NCI-H2227 treated with DMSO at 0.1 percent for 48 hours (cell line): ENCODE measurements at regions not wholly inside any gene's neighbourhood (a gene's known extent, or its start where the extent isn't known, plus 50 kb on each side); places are given as distances from the start of the nearest gene placed in this dataset.
"Not testable (repeated sequence)": the region's sequence is repeated elsewhere in the genome, so short reads cannot be mapped to it uniquely, and the experiment has no call there.

Experiments used
- DNase-seq: peaks from one replicate; lab custom pipeline; 2025; lab: John Stamatoyannopoulos, UW

- DNase-seq: no peak
Observed at GRCh38 chr20:17836303-17836861, 132.2 kb downstream of the SNX5 start.

- DNase-seq: no peak
Observed at GRCh38 chr20:17835934-17836300, 132.7 kb downstream of the SNX5 start.

DNA sequence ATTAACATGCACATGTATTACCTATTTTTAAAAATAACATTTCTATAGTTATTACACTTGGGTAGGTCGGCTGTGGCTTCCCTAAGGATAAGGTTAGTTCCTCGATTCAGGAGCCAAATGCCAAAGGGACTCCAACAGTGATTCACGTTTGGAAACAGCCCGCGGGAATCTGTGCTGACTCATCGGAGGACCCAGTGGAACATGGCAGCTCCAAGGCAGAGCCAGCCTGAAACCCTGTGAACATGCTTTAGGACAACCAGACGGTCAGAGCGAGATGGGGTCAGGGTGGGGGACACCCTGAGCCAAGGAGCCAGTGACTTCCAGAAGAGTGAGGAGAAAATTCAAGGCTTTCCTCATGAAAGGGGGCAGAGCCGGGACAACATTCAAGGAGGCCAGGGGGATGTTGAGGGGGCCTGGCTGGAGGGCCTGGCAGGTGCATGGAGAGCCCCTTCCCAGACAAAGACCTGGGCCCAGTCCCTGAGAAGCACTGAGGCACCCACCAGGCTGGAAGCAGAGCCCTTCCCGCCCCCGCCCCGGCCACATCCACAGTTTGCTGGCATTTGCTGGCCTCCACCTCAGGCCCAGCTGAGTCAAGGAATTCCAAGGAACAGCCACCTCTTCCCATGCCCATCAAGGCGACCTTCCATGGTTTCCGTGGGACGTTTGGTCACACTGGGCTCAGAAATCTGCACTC lies 133.2 kb downstream of the SNX5 start:
- no peak for DNase-seq

GRCh38 chr20:17834804-17835203 lies 133.8 kb downstream of the SNX5 start:
- DNase-seq: no peak

GRCh38 chr20:17833036-17833674 lies 133.4 kb downstream of the BANF2 start:
- DNase-seq: no peak

DNA sequence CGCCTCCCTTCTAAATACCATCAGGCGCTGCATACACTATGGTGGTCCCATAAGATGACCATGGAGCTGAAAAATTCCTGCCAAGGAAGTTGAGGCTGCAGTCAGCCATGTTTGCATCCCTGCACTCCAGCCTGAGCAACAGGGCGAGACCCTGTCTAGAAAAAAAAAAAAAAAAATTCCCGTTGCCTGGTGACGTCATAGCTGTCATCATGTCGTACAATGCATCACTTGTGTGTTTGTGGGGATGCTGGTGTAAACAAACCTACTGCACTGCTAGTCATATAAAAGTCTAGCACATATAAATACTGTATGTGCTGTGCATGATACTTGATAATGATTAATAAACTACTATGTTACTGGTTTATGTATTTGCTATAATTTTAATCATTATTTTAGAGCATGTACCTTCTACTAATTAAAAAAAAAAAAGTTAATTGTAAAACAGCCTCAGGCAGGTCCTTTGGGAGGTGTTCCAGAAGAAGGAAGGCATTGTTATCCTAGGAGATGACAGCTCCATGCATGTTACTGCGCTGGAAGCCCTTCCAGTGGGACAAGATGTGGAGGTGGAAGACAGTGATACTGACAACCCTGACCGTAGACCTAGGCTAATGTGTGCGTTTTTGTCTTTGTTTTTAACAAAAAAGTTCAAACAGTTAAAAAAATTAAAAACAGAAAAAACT lies 132.6 kb downstream of the BANF2 start:
- no peak for DNase-seq

DNA sequence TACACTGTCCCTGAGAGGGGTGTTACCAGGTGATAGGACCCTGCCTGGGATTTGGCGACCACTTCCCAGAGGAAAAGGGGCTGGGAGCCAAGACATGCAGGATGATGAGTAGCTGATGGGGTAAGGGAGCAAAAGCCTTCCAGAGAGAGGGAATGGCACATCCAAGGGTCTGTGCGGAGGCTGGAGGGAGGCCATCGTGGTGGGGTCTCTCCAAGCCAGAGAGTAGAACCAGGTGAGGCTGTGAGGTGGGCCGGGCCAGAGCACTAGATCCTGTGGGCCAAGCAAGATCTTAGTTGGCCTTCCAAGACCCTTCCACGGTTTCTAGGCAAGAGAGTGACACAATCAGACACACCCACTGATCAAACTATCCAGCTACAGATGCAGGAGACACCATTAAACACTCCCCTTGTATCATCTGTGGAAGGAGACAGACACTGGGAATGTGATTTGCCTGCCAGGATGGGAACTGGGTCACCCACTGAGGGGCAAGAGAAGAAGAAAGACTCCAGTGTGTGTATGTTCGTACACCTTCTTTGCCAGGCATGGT lies 128.9 kb downstream of the BANF2 start:
- no peak for DNase-seq

DNA sequence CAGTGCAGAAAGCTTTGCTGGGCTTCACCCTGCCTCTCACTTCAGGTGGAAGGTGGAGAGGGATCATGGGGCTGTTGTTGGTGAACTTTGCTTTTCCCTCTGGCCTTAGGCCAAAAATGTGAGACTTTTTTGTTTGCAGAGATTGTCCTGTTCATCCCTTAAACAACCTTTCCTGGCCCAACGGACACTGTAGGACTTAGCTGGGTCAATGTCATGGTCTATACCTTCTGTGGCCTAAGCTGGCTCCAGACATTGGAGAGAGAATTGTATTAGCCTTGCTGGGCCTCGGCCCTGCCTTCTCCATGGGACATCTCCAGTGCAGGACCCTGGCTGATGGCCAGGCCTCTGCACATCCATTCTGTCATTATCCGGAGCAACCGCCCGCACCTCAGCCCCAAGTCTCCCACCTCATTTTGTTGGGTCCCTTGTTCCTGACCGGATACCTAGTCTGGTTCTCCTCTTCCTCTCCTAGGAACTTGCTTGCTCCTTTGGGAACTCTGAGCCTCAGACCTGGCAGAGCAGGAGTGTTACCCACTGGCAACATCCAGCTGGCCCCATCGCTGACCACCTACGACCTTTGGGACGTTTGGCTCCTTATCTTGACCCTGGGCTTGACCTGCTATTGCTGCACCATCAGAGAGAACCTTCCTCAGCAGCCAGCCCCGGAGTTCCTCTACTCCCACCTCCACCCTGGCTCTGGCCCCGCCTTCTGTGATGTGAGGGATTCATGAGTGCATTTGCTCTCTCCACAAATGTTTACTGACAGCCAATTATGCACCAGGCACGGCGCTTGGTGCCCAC lies 128.2 kb downstream of the BANF2 start:
- DNase-seq: no peak

DNA sequence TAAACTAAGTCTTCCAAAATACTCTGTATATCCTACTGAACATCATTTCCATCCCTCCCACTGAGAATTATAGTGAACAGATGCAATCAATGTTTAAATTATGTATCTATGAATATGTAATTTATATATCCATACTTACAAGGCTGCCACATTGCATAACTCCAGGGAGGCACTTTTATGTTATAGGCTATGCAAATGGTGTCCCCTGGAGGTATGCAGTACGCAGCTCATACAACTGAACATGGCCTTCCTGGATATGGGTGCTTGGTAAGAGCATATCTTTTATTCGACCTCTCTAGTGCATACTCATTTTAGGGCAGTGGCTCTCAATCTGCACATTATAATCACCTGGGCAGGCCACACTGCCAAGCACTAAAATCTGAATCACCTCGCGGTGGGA lies 127.3 kb downstream of the BANF2 start:
- DNase-seq: no peak

- no peak for DNase-seq
Observed at GRCh38 chr20:17825960-17826843, 126.4 kb downstream of the BANF2 start.

GRCh38 chr20:17825252-17825959 lies 125.6 kb downstream of the BANF2 start:
- no peak for DNase-seq

GRCh38 chr20:17824676-17825251 lies 125.0 kb downstream of the BANF2 start:
- no peak for DNase-seq

DNA sequence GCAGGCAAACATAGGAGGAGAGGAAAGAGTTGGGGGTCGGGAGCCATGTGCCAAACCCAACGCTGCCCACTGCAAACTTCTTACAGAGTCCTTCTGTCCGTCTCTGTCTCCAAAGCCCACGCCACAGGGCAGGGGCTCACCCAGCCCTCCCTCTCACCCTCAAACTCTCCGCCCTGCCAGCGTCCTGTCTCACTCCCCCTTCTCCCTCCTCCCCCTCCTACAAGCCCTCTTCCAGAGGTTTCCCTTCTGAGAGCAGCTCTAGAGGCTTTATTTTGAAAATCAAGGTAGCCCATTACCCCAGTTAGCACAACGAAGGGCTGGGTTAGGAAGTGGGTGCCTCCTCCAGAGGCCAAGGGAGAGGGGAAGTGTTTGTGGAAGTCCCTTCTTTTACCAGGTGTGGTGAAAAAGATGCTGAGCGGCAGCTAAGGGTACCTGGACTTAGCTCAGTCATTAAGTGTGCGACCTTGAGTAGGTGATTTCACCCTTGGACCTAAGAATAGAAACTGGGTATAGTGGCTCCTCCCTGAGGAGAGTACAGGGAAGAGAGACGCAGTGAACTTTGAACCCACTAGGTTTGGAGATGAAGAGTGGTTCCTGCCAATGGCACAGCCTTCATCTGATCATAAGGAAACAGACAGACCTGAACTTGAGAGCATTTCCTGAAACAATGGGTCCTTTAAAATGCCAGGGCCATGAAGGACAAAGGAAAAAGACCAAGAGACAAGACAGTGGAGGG lies 123.8 kb downstream of the BANF2 start:
- DNase-seq: no peak

DNA sequence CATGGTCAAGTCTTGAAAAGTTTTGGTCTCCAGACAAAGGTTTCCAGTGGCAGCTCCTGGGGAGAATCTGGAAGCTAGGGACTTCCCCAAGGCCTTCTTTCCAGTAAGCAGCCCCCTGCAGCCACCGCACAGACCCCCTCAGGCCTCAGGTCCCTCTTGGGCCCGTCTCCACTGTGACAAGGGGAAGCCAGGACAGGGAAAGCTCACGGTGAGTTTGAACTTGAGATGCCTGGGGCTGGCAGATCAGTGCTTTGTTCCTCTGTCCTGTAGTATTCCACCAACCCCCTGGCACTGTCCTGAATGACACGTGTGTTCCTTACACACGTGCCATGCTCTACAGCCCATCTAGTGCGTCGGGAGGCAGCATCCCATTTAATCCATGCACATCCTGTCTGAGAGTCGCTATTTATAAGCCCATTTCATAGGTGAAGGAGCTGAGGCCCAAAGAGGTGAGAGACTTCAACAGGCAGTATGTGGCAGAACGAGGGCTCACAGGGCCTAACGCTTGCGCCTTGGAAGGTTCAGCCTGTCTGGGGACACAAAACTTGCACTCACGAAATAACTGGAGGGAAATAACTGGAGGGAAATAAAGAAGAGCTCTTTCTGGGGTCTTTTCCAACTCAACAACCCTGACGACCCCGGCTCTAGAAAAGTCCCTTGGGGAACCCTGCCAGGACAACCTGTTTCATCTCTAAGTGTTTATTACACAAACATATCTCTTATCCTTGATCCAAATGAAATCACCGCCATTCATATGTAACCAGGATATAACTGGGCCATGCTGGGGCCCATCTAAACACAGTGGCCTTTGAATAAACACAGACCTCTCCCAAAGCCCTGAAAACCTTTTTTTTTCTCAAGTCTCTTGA lies 123.0 kb downstream of the BANF2 start:
- no peak for DNase-seq

GRCh38 chr20:17822039-17822438 lies 122.3 kb downstream of the BANF2 start:
- DNase-seq: no peak

- not testable (repeated sequence) for DNase-seq
Observed at GRCh38 chr20:17821606-17822005, 121.8 kb downstream of the BANF2 start.

DNA sequence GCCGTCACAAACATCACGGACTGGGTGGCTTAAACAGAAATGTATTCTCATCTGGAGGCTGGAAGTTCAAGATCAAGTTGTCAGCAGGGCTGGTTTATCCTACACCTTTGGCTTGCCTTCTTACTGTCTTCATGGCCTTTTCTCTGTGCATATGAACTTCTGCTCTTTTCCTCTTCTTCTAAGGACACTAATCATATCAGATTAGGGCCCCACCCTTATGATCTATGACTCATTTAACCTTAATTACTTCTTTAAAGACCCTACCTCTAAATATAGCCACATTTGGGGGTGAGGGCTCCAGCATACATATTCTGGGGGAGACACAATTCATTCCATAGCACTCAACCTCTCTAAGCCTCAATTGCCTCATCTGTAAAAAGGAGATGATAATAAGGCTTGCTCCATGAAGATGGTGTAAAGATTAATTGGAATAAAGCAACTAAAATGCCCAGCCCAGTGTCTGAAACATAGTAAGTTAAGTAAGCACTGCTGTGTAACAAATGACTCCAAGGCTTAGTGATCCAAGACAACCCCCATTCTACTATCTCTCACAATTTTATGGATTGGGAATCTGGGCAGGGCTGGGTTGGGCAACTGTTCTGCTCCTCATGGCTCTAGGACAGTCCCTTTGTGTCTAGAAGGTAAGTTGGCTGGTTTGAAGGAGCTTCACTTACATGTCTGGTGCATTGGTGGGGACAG lies 119.8 kb downstream of the BANF2 start:
- DNase-seq: no peak

GRCh38 chr20:17818187-17818586 lies 118.4 kb downstream of the BANF2 start:
- DNase-seq: no peak
